GM12874 (cell line): ENCODE measurements at regions not wholly inside any gene's neighbourhood (a gene's known extent, or its start where the extent isn't known, plus 50 kb on each side); places are given as distances from the start of the nearest gene placed in this dataset.

Source experiments
- TF ChIP-seq, protein P1 (sequence below): IDR thresholded peaks from 2 replicates; pipeline ENCODE4 v1.5.1; 2011; ENCODE audit warnings: low read depth, mild to moderate bottlenecking, control low read depth, low read length, moderate library complexity; ENCODE audit not compliant: insufficient read depth

- TF ChIP-seq, protein P1, sequence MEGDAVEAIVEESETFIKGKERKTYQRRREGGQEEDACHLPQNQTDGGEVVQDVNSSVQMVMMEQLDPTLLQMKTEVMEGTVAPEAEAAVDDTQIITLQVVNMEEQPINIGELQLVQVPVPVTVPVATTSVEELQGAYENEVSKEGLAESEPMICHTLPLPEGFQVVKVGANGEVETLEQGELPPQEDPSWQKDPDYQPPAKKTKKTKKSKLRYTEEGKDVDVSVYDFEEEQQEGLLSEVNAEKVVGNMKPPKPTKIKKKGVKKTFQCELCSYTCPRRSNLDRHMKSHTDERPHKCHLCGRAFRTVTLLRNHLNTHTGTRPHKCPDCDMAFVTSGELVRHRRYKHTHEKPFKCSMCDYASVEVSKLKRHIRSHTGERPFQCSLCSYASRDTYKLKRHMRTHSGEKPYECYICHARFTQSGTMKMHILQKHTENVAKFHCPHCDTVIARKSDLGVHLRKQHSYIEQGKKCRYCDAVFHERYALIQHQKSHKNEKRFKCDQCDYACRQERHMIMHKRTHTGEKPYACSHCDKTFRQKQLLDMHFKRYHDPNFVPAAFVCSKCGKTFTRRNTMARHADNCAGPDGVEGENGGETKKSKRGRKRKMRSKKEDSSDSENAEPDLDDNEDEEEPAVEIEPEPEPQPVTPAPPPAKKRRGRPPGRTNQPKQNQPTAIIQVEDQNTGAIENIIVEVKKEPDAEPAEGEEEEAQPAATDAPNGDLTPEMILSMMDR = no peak
Observed at GRCh38 chr11:43554148-43554473, 126.4 kb upstream of the HSD17B12 start.

DNA sequence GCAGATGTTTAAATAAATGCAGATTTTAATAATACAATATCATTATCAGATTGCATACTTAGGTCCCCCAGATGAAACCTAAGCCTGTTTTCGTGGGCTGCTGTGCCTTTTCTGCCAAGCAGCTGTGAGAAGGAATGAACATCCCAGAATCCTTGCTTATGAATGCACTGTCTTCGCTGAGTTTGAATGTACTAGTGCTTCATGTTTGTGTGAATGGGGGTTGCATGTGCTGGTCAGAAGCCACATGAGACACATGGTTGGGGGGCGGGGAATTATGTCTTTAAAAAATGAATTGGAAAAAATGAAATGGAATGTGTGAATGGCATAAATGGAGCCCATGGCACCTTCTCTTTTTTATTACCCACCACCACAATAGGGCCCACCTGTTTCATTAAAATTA lies 125.4 kb upstream of the HSD17B12 start:
- TF ChIP-seq, protein P1 = no peak

GRCh38 chr11:43555816-43556611 lies 124.5 kb upstream of the HSD17B12 start:
- TF ChIP-seq, protein P1 = no peak

DNA sequence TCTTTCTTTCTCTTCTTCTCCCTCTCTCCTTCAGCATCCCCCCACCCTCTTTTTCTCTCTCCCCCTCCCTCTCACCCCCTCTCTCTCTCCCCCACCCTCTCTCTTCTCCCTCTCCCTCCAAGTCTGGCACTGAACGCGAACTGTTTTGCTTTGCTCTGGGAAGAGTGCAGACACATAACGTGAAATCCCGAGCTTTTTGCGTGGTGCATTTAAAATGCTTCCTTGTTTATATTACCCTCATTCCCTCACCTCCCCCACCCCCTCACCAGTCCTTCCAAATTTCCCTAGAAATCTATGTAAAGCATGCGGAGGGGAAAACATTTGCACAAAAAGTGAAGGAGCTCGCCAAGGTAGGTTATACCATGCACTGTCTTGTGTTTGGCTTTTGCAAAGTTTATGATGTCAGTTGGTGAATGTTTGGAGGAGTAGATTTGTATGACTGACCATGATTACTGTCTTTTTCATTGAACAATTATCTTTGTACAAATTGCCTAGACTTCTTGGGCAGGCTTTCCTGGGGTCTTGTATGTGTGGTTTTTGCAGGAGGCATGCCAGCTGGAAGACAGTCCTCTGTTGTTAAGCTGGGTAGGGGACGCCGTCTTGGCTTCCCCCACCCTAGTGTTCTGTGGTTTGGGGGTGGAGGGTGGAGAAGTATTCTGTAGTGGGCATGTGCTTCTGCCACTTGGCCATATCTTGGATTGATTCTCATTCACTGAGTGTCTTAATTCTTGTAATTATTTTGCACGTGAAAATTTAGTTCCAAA lies 123.7 kb upstream of the HSD17B12 start:
- TF ChIP-seq, protein P1 = no peak

- TF ChIP-seq, protein P1 = no peak
Observed at GRCh38 chr11:43557553-43558110, 122.9 kb upstream of the HSD17B12 start.

GRCh38 chr11:43558146-43558545 lies 122.4 kb upstream of the HSD17B12 start:
- TF ChIP-seq, protein P1 = no peak

GRCh38 chr11:43558556-43559127 lies 121.9 kb upstream of the HSD17B12 start:
- TF ChIP-seq, protein P1 = no peak
